IMR-90 (cell line): ENCODE measurements at regions not wholly inside any gene's neighbourhood (a gene's known extent, or its start where the extent isn't known, plus 50 kb on each side); places are given as distances from the start of the nearest gene placed in this dataset.

Experiments used
- ATAC-seq: fragments of 200-7000 bp; cut with Tn5 transposase; 2 replicates; pipeline ENCODE4 v1.9.1; 2020; ENCODE audit warnings: low read depth, mild to moderate bottlenecking, moderate library complexity
- BruUV-seq: library from RNA; stranded (reverse); fragments of 400-500 nt; replicated peaks from 2 replicates; lab custom pipeline; 2021; lab: Mats Ljungman, UMichigan
- CTCF ChIA-PET: fragments of 300-600 bp; formaldehyde crosslinking; extraction: SDS; loops from one replicate; lab custom pipeline; 2021; ENCODE audit warnings: antibody characterized with exemption; lab: Yijun Ruan, JAX
- POLR2A ChIA-PET: fragments of 300-600 bp; sonication (Branson Sonifier 250); formaldehyde crosslinking; loops from one replicate; lab custom pipeline; 2022; ENCODE audit warnings: antibody characterized with exemption; ENCODE audit not compliant: unreplicated experiment; lab: Charles Lee
- DNase-seq: peaks from one replicate; pipeline ENCODE4 v3.0.0; 2013
- H2AFZ ChIP-seq: replicated peaks from 2 replicates; pipeline ENCODE3; 2013; ENCODE audit warnings: low read length, mild to moderate bottlenecking; ENCODE audit not compliant: poor library complexity
- H2AK5ac ChIP-seq: 2 replicates; pipeline ENCODE4 v1.6.1; 2013; ENCODE audit warnings: low read depth, low read length, inconsistent platforms
- H2AK9ac ChIP-seq: replicated peaks from 2 replicates; pipeline ENCODE3; 2013; ENCODE audit warnings: mild to moderate bottlenecking, low read depth, low read length, moderate library complexity; ENCODE audit not compliant: poor library complexity
- H2BK120ac ChIP-seq: 2 replicates; pipeline ENCODE4 v1.6.1; 2013; ENCODE audit warnings: low read depth, low read length, inconsistent platforms
- H2BK15ac ChIP-seq: 3 replicates; pipeline ENCODE4 v1.6.1; 2013; ENCODE audit warnings: low read depth, low read length, inconsistent platforms
- H2BK20ac ChIP-seq: 2 replicates; pipeline ENCODE4 v1.6.1; 2013; ENCODE audit warnings: low read depth, mild to moderate bottlenecking, inconsistent platforms, low read length, moderate library complexity
- H2BK5ac ChIP-seq: 2 replicates; pipeline ENCODE4 v1.6.1; 2013; ENCODE audit warnings: mild to moderate bottlenecking, low read depth, low read length, inconsistent platforms; ENCODE audit not compliant: poor library complexity, severe bottlenecking
- H3K14ac ChIP-seq: replicated peaks from 2 replicates; pipeline ENCODE4 v1.6.1; 2013; ENCODE audit warnings: low read depth, low read length, inconsistent platforms
- H3K18ac ChIP-seq: 2 replicates; pipeline ENCODE4 v1.6.1; 2013; ENCODE audit warnings: low read depth, low read length, control low read depth
- H3K23ac ChIP-seq: 2 replicates; pipeline ENCODE4 v1.6.1; 2013; ENCODE audit warnings: low read depth, low read length, inconsistent platforms
- H3K27ac ChIP-seq: 2 replicates; pipeline ENCODE4 v1.5.1; 2013; ENCODE audit warnings: mild to moderate bottlenecking, control low read depth, low read length; ENCODE audit not compliant: insufficient read depth
- H3K27me3 ChIP-seq: 2 replicates; pipeline ENCODE4 v1.6.1; 2013; ENCODE audit warnings: low read length; ENCODE audit not compliant: control insufficient read depth, insufficient read depth
- H3K36me3 ChIP-seq: 2 replicates; pipeline ENCODE4 v1.6.1; 2013; ENCODE audit warnings: low read length, mixed read lengths; ENCODE audit not compliant: control insufficient read depth, insufficient read depth
- H3K4ac ChIP-seq: 2 replicates; pipeline ENCODE4 v1.6.1; 2013; ENCODE audit warnings: low read depth, low read length, inconsistent platforms
- H3K4me1 ChIP-seq: 2 replicates; pipeline ENCODE4 v1.6.1; 2013; ENCODE audit warnings: low read length, mixed read lengths; ENCODE audit not compliant: control insufficient read depth, insufficient read depth
- H3K4me2 ChIP-seq: 2 replicates; pipeline ENCODE4 v1.6.1; 2013; ENCODE audit warnings: low read depth, mild to moderate bottlenecking, control low read depth, low read length, moderate library complexity
- H3K4me3 ChIP-seq: 2 replicates; pipeline ENCODE4 v1.5.1; 2013; ENCODE audit warnings: low read depth, mild to moderate bottlenecking, control low read depth, low read length, moderate library complexity; ENCODE audit not compliant: insufficient read depth
- H3K56ac ChIP-seq: 2 replicates; pipeline ENCODE4 v1.6.1; 2013; ENCODE audit warnings: low read length, inconsistent platforms; ENCODE audit not compliant: insufficient read depth; ENCODE audit errors: extremely low read depth
- H3K79me1 ChIP-seq, 2 experiments: 2 replicates each; pipeline ENCODE4 v1.6.1; 2013; ENCODE audit warnings: low read length in 2 of 2, inconsistent platforms in 1 of 2, low read depth in 1 of 2
- H3K9ac ChIP-seq: 2 replicates; pipeline ENCODE4 v1.6.1; 2013; ENCODE audit warnings: low read depth, low read length, control low read depth
- H3K9me1 ChIP-seq: 2 replicates; pipeline ENCODE4 v1.6.1; 2013; ENCODE audit warnings: low read length, inconsistent platforms; ENCODE audit not compliant: insufficient read depth
- H3K9me3 ChIP-seq: 2 replicates; pipeline ENCODE4 v1.6.1; 2013; ENCODE audit warnings: low read length; ENCODE audit not compliant: control insufficient read depth, insufficient read depth
- H4K20me1 ChIP-seq: 2 replicates; pipeline ENCODE4 v1.6.1; 2013; ENCODE audit warnings: low read length, inconsistent platforms; ENCODE audit not compliant: insufficient read depth
- H4K5ac ChIP-seq: 2 replicates; pipeline ENCODE4 v1.6.1; 2013; ENCODE audit warnings: mild to moderate bottlenecking, low read depth, low read length, control low read depth
- H4K8ac ChIP-seq, 2 experiments: 2 replicates each; pipeline ENCODE4 v1.6.1; 2013; ENCODE audit warnings: low read depth in 2 of 2, low read length in 2 of 2, control low read depth in 1 of 2, inconsistent platforms in 1 of 2
- H4K91ac ChIP-seq: 2 replicates; pipeline ENCODE4 v1.6.1; 2013; ENCODE audit warnings: low read depth, low read length, inconsistent platforms; ENCODE audit not compliant: insufficient read depth
- BHLHE40 ChIP-seq: fragments of 150-350 bp; IDR thresholded peaks from 2 replicates; pipeline ENCODE4 v1.6.1; 2016; ENCODE audit warnings: mild to moderate bottlenecking, low read depth, low read length
- CEBPB ChIP-seq: IDR thresholded peaks from 2 replicates; pipeline ENCODE4 v1.6.1; 2012; ENCODE audit warnings: low read depth, low read length, improper control_type of control experiment
- CHD1 ChIP-seq: IDR thresholded peaks from 2 replicates; pipeline ENCODE4 v1.6.1; 2012; ENCODE audit warnings: low read depth, low read length, improper control_type of control experiment
- CTCF ChIP-seq: conservative IDR thresholded peaks from 2 replicates; pipeline ENCODE4 v1.5.1; 2012; ENCODE audit warnings: mild to moderate bottlenecking, low read depth, low read length, improper control_type of control experiment
- ELK1 ChIP-seq: fragments of 150-350 bp; IDR thresholded peaks from 2 replicates; pipeline ENCODE4 v1.6.1; 2016; ENCODE audit warnings: low read depth, mild to moderate bottlenecking, low read length, moderate library complexity, borderline replicate concordance
- FOS ChIP-seq: fragments of 150-350 bp; IDR thresholded peaks from 2 replicates; pipeline ENCODE4 v1.6.1; 2016; ENCODE audit warnings: low read depth, low read length
- MAFK ChIP-seq: IDR thresholded peaks from 2 replicates; pipeline ENCODE4 v1.6.1; 2012; ENCODE audit warnings: low read depth, low read length, improper control_type of control experiment
- MAZ ChIP-seq: IDR thresholded peaks from 2 replicates; pipeline ENCODE4 v1.6.1; 2012; ENCODE audit warnings: low read depth, mild to moderate bottlenecking, low read length, improper control_type of control experiment, moderate library complexity, borderline replicate concordance
- MXI1 ChIP-seq: IDR thresholded peaks from 2 replicates; pipeline ENCODE4 v1.6.1; 2012; ENCODE audit warnings: low read depth, mild to moderate bottlenecking, low read length, moderate library complexity, borderline replicate concordance
- NFE2L2 ChIP-seq: fragments of 150-350 bp; IDR thresholded peaks from 2 replicates; pipeline ENCODE4 v1.6.1; 2016; ENCODE audit warnings: low read depth, mild to moderate bottlenecking, low read length
- POLR2A ChIP-seq: IDR thresholded peaks from 2 replicates; pipeline ENCODE4 v1.6.1; 2012; ENCODE audit warnings: mild to moderate bottlenecking, low read depth, low read length
- RAD21 ChIP-seq: IDR thresholded peaks from 2 replicates; pipeline ENCODE4 v1.6.1; 2012; ENCODE audit warnings: low read length, improper control_type of control experiment
- RCOR1 ChIP-seq: IDR thresholded peaks from 2 replicates; pipeline ENCODE4 v1.6.1; 2012; ENCODE audit warnings: mild to moderate bottlenecking, low read length, improper control_type of control experiment; ENCODE audit not compliant: insufficient replicate concordance
- RFX5 ChIP-seq: IDR thresholded peaks from 2 replicates; pipeline ENCODE4 v1.8.0; 2012; ENCODE audit warnings: low read depth, mild to moderate bottlenecking, low read length, moderate library complexity
- SMC3 ChIP-seq: fragments of 150-350 bp; IDR thresholded peaks from 2 replicates; pipeline ENCODE4 v1.6.1; 2016; ENCODE audit warnings: low read depth, mild to moderate bottlenecking, antibody characterized with exemption, low read length, moderate library complexity
- USF2 ChIP-seq: fragments of 150-350 bp; IDR thresholded peaks from 2 replicates; pipeline ENCODE4 v1.6.1; 2017; ENCODE audit warnings: mild to moderate bottlenecking, antibody characterized with exemption, low read length, low read depth
- WGBS, 2 experiments: methylation state at CpG; one replicate each; pipeline versions ENCODE4 v1.1.5 to v1.1.7; 2013; ENCODE audit warnings: missing lambda C conversion rate in 2 of 2; ENCODE audit not compliant: insufficient read length in 1 of 2; ENCODE audit errors: extremely low coverage in 2 of 2; 5-methylcytosine and 5-hydroxymethylcytosine counted together
- dilution Hi-C: fragments of 300-500 bp; cut with HindIII; formaldehyde crosslinking; loops from one replicate; pipeline ENCODE4 v1.14.3; 2018; ENCODE audit warnings: low sequenced_read_pairs; ENCODE audit not compliant: unreplicated experiment
- in situ Hi-C: fragments of 300-500 bp; cut with MboI; formaldehyde crosslinking; loops from 3 replicates; pipeline ENCODE4 v1.14.3; 2019; ENCODE audit warnings: low sequenced_read_pairs, inconsistent platforms, mixed read lengths
- intact Hi-C: fragments of 100-400 bp; cut with micrococcal nuclease; formaldehyde crosslinking; loops from 2 replicates; pipeline ENCODE4 v1.10.0; 2022

- Histone ChIP-seq H3K4me2 (no peak overlapping the region), H3K9me3 (0 out of 2 replicates have a peak, but pooled peaks cover 1% of the 10 kb centered on the region), H3K9me1 (0 out of 2 replicates have a peak, but pooled peaks cover 2% of the 10 kb centered on the region), H3K9ac (no peak overlapping the region), H3K27me3 (no peaks in the 10 kb centered on the region), H2BK120ac (no peak overlapping the region), H3K4me1 (no peaks in the 10 kb centered on the region), H3K79me1 (no peaks in the 10 kb centered on the region), H4K5ac (no peak overlapping the region), H3K4ac (no peak overlapping the region), H2AK5ac (no peak overlapping the region), H2AFZ (no peak overlapping the region), H3K27ac (no peak overlapping the region), H3K4me3 (no peak overlapping the region), H3K23ac (no peak overlapping the region), H2BK5ac (no peak overlapping the region), H3K18ac (no peak overlapping the region), H3K14ac (no peak overlapping the region), H2BK15ac (no peak overlapping the region), H2AK9ac (no peak overlapping the region), H3K56ac (no peak overlapping the region), H4K20me1 (no peaks in the 10 kb centered on the region), H4K91ac (no peak overlapping the region), H3K36me3 (no peaks in the 10 kb centered on the region), H2BK20ac (no peak overlapping the region), H4K8ac (no peak overlapping the region)
- dilution Hi-C loops: no loop called here
- no peak for ATAC-seq
- intact Hi-C loops: no loop called here
- WGBS, 2 experiments: no CpG with 5 or more reads among the region's 2 CpGs
- POLR2A ChIA-PET: interaction anchor here (0.6 kb wide), 1 partner anchor 287 kb away, joined by 5 read pairs; no protein-coding TSS in a partner anchor
- in situ Hi-C loops: no loop called here
- DNase-seq: no peak
- CTCF ChIA-PET: no interaction called here
- TF ChIP-seq POLR2A: no peak
- TF ChIP-seq NFE2L2: no peak
- no peak for TF ChIP-seq SMC3
- TF ChIP-seq FOS: no peak
- no peak for TF ChIP-seq RCOR1
- TF ChIP-seq BHLHE40: no peak
- no peak for TF ChIP-seq RAD21
- no peak for TF ChIP-seq MAZ
- TF ChIP-seq CTCF: no peak
- TF ChIP-seq CHD1: no peak
- no peak for TF ChIP-seq USF2
- no peak for TF ChIP-seq RFX5
- no peak for TF ChIP-seq MXI1
- no peak for TF ChIP-seq ELK1
- TF ChIP-seq CEBPB: no peak
- TF ChIP-seq MAFK: no peak
- no TSS peak for BruUV-seq
Measured at GRCh38 chr9:78839252-78839651, 542.3 kb downstream of the PSAT1 start.
